Lung (tissue), 11 donors: ENCODE measurements at regions not wholly inside any gene's neighbourhood (a gene's known extent, or its start where the extent isn't known, plus 50 kb on each side); places are given as distances from the start of the nearest gene placed in this dataset.

Experiments
- ATAC-seq: fragments of 200-7000 bp; cut with Tn5 transposase; one replicate; pipeline ENCODE4 v1.9.1; 2020; ENCODE audit warnings: moderate number of reproducible peaks; ENCODE audit not compliant: insufficient read depth, low FRiP score
- DNase-seq, 3 donors: peaks; one replicate each; pipeline ENCODE4 v3.0.0-alpha.2; 2013 to 2017
- H3K27ac ChIP-seq, 2 donors: one replicate each; pipeline ENCODE4 v1.5.1; 2013; ENCODE audit warnings: mild to moderate bottlenecking in 2 of 2, moderate library complexity in 2 of 2, control low read depth in 1 of 2, inconsistent platforms in 1 of 2, low read depth in 1 of 2, low read length in 1 of 2
- H3K27me3 ChIP-seq, 3 donors: one replicate each; pipeline ENCODE4 v1.5.1; 2013; ENCODE audit warnings: low read length in 2 of 3; ENCODE audit not compliant: control insufficient read depth in 3 of 3, insufficient read depth in 3 of 3
- H3K36me3 ChIP-seq, 4 donors: one replicate each; pipeline ENCODE4 v1.5.1; 2013; ENCODE audit warnings: low read length in 4 of 4, mild to moderate bottlenecking in 1 of 4, moderate library complexity in 1 of 4; ENCODE audit not compliant: control insufficient read depth in 4 of 4, insufficient read depth in 4 of 4
- H3K4me1 ChIP-seq, 5 donors: one replicate each; pipeline ENCODE4 v1.5.1; 2013; ENCODE audit warnings: low read length in 5 of 5, mild to moderate bottlenecking in 2 of 5, moderate library complexity in 1 of 5; ENCODE audit not compliant: control insufficient read depth in 5 of 5, insufficient read depth in 5 of 5
- H3K4me3 ChIP-seq: one replicate; pipeline ENCODE4 v1.5.1; 2013; ENCODE audit warnings: mild to moderate bottlenecking, control low read depth, moderate library complexity
- H3K9ac ChIP-seq, 2 donors: one replicate each; pipeline ENCODE4 v1.5.1; 2013; ENCODE audit warnings: low read length in 2 of 2, control low read depth in 1 of 2; ENCODE audit not compliant: insufficient read depth in 1 of 2
- H3K9me3 ChIP-seq, 4 donors: one replicate each; pipeline ENCODE4 v1.5.1; 2013; ENCODE audit warnings: low read length in 3 of 4, mild to moderate bottlenecking in 1 of 4, moderate library complexity in 1 of 4; ENCODE audit not compliant: control insufficient read depth in 4 of 4, insufficient read depth in 3 of 4
- WGBS, 2 donors: extraction: QIAGEN DNeasy Blood & Tissue Kit; methylation state at CpG; one replicate each; pipeline ENCODE4 v1.1.7; 2013; 5-methylcytosine and 5-hydroxymethylcytosine counted together
- TF ChIP-seq, protein P1 (sequence below): IDR thresholded peaks from 2 replicates; pipeline ENCODE4 v1.5.1; 2012; ENCODE audit warnings: mild to moderate bottlenecking; ENCODE audit errors: control extremely low read depth, extremely low read depth
- donor health status: control.
- donor health status: control.
- donor health status: Bipolar disorder and iron deficiency.
- donor health status: healthy.
- donor health status: DM: yes; HTN: yes; CAD: no.

DNA sequence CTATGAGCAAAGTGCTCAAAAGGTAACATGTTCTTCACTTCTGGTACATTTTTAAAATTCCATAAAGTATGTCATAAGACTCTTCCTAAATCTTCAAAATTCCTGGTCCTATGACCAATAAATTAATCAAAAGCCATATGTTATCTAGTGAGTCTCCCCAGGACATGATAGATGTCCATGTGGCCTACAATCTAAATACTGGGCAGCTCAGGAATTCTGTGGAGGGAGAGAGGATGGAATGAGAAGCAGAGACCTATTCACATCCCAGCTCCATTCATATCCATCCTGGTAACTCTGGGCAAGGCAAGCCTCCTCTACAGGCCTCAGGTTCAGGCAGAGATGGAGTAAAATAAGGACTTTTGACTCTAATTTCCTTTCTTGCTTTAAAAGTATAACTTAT is 224.8 kb downstream of the MTERF1 start:
- Histone ChIP-seq H3K36me3 (no peaks in the 10 kb centered on the region), H3K9me3 (no peaks in the 10 kb centered on the region), H3K4me1 (peaks cover 0 to 27% (median 6%) of the 10 kb centered on the region in 5 donors), H3K9ac (no peak overlapping the region), H3K4me3 (no peak overlapping the region), H3K27me3 (no peaks in the 10 kb centered on the region), H3K27ac (no peak overlapping the region)
- TF ChIP-seq, protein P1, sequence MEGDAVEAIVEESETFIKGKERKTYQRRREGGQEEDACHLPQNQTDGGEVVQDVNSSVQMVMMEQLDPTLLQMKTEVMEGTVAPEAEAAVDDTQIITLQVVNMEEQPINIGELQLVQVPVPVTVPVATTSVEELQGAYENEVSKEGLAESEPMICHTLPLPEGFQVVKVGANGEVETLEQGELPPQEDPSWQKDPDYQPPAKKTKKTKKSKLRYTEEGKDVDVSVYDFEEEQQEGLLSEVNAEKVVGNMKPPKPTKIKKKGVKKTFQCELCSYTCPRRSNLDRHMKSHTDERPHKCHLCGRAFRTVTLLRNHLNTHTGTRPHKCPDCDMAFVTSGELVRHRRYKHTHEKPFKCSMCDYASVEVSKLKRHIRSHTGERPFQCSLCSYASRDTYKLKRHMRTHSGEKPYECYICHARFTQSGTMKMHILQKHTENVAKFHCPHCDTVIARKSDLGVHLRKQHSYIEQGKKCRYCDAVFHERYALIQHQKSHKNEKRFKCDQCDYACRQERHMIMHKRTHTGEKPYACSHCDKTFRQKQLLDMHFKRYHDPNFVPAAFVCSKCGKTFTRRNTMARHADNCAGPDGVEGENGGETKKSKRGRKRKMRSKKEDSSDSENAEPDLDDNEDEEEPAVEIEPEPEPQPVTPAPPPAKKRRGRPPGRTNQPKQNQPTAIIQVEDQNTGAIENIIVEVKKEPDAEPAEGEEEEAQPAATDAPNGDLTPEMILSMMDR, result no peak
- ATAC-seq, result no peak
- no peak for DNase-seq

DNA sequence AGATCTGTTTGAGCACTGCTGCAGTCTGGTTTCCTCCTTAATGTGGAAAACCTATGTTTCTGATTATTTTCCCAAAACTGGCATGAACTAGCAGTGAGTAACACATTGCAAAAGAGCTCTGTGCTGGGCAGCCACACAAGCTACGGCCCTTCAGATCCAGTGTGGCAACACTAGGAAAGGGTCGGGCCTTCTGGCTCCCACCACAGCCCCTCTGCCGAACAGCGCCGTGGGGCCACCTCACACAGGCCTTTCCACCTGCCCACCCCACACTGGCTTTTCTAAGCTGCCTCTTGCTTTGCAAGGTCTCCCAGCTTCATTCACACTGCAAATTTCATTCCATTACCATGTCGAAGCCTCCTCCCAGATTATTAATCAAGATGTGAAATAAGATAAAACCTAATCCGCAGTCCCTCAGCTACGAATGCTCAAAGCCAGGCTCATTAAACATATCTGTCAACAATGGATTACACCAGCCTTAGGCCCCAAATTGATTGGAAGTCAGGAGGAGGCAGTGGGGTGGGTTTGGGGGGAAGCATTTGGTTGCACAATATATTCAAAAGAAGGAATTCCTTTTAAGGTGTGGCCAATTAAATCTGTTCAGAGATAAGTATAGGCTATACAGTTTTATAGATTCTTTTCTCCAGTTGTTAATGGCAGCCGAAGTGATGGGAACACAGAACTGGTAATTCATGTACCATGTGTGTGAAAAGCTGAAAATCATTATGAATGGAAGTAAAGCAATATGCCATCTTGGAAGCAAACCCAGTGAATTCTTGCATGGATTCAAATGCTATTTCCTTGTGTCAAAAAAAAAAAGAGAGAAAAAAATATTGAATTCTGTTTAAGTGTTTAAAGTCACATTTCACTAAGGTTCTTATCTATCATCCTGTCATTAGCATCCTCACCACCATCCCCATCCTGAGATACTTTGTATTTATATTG is 223.7 kb downstream of the MTERF1 start:
- peak; percentile 19 for ATAC-seq
- peak; percentile 18 to 74 (median 52) for DNase-seq
- Histone ChIP-seq H3K9ac (no peak overlapping the region), H3K36me3 (no peaks in the 10 kb centered on the region), H3K27ac (no peak overlapping the region), H3K4me1 (peaks cover 0 to 27% (median 5%) of the 10 kb centered on the region in 5 donors), H3K27me3 (no peaks in the 10 kb centered on the region), H3K4me3 (no peak overlapping the region), H3K9me3 (no peaks in the 10 kb centered on the region)
- TF ChIP-seq, protein P1, result no peak
- 77 to 84% methylated on average over 9 of the region's 9 CpGs for WGBS, 2 donors

DNA sequence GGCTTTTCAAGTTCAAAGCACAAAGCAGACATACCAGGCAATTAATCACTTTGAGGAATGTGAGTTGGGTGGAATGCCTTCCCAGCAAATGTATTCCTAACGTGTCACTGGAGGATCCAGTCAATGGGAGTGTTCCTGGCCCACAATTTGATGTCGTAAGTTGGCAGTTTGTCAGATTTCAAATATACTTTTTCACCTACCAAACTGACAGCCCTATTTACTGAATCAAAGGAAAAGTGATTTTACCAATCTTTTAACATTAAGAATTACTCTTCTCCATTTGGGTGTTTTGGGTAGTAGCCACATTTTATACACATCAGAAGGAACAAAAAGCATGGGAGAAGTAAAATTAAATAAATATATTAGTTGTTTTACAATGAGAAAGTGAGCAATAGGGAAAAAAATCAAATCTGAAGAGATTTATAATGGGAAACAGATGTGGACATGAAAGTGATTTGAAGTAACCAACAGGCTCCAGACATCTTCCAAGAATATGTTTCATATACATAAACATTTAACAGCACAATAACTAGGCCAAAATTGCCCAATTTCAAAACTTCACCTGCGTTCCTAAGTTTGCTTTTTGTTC is 222.9 kb downstream of the MTERF1 start:
- Histone ChIP-seq H3K4me1 (peaks cover 0 to 20% (median 0%) of the 10 kb centered on the region in 5 donors), H3K27ac (no peak overlapping the region), H3K27me3 (no peaks in the 10 kb centered on the region), H3K36me3 (no peaks in the 10 kb centered on the region), H3K9me3 (no peaks in the 10 kb centered on the region), H3K4me3 (no peak overlapping the region), H3K9ac (no peak overlapping the region)
- DNase-seq, result peak in 2 of 3 donors; percentile 42 to 52
- ATAC-seq, result no peak
- 60 to 63% methylated on average over 3 of the region's 3 CpGs for WGBS, 2 donors
- TF ChIP-seq, protein P1, result no peak
